Tibial nerve (tissue), 4 donors: ENCODE measurements at regions not wholly inside any gene's neighbourhood (a gene's known extent, or its start where the extent isn't known, plus 50 kb on each side); places are given as distances from the start of the nearest gene placed in this dataset.
"Not testable (repeated sequence)": the region's sequence is repeated elsewhere in the genome, so short reads cannot be mapped to it uniquely, and the experiment has no call there.

ENCODE experiments used
- DNase-seq, 2 donors: peaks; one replicate each; pipeline ENCODE4 v3.0.0-alpha.2; 2019; ENCODE audit warnings: low spot score in 2 of 2
- H3K27ac ChIP-seq, 4 donors: fragments of 200-600 bp; sonication (generic) in 3 of 4; one replicate each; pipeline ENCODE4 v1.5.1; 2017 to 2019; ENCODE audit warnings: mild to moderate bottlenecking in 1 of 4
- H3K27me3 ChIP-seq, 2 donors: fragments of 200-600 bp; sonication (generic) in 1 of 2; one replicate each; pipeline versions ENCODE4 v1.5.1 to v1.6.0; 2017 to 2019
- H3K36me3 ChIP-seq, 3 donors: fragments of 200-600 bp; sonication (generic); one replicate each; pipeline ENCODE4 v1.5.1; 2018 to 2019
- H3K4me1 ChIP-seq, 4 donors: fragments of 200-600 bp; sonication (generic) in 3 of 4; one replicate each; pipeline ENCODE4 v1.5.1; 2017 to 2019
- H3K4me3 ChIP-seq, 4 donors: fragments of 200-600 bp; sonication (generic) in 3 of 4; one replicate each; pipeline ENCODE4 v1.5.1; 2017 to 2019; ENCODE audit warnings: mild to moderate bottlenecking in 1 of 4, moderate library complexity in 1 of 4
- H3K9me3 ChIP-seq, 4 donors: fragments of 200-600 bp; sonication (generic) in 3 of 4; one replicate each; pipeline ENCODE4 v1.5.1; 2017 to 2019
- CTCF ChIP-seq, 5 experiments: fragments of 200-600 bp in 3 of 5; fragments of 450-650 bp in 2 of 5; sonication (generic) in 3 of 5; IDR thresholded peaks; one replicate each; pipeline ENCODE4 v1.5.1; 2016 to 2019; ENCODE audit warnings: antibody characterized with exemption in 5 of 5, mild to moderate bottlenecking in 3 of 5, moderate library complexity in 2 of 5
- EP300 ChIP-seq, 2 donors: sonication (generic); formaldehyde crosslinking; IDR thresholded peaks; one replicate each; pipeline ENCODE4 v1.6.1; 2017; ENCODE audit warnings: antibody characterized with exemption in 2 of 2, mild to moderate bottlenecking in 1 of 2
- POLR2A ChIP-seq, 2 donors: fragments of 450-650 bp; IDR thresholded peaks; one replicate each; pipeline ENCODE4 v1.6.1; 2017; ENCODE audit warnings: antibody characterized with exemption in 2 of 2, mild to moderate bottlenecking in 2 of 2, moderate library complexity in 2 of 2
- WGBS, 2 donors: methylation state at CpG; one replicate each; pipeline ENCODE4 v1.1.5; 2018; 5-methylcytosine and 5-hydroxymethylcytosine counted together

GRCh38 chr5:74392711-74393351 lies 247.7 kb downstream of the ENC1 start:
- Histone ChIP-seq H3K27ac (no peak overlapping the region), H3K4me1 (no peaks in the 10 kb centered on the region), H3K36me3 (no peaks in the 10 kb centered on the region), H3K27me3 (no peaks in the 10 kb centered on the region), H3K4me3 (no peak overlapping the region), H3K9me3 (no peaks in the 10 kb centered on the region)
- DNase-seq: no peak
- TF ChIP-seq EP300 (IDR thresholded peaks at IDR 0.05) (no peak), POLR2A (IDR thresholded peaks at IDR 0.05) (no peak), CTCF (IDR thresholded peaks at IDR 0.05) (no peak)
- 50 to 53% methylated on average over 3 of the region's 3 CpGs for WGBS, 2 donors

GRCh38 chr5:74391410-74391809 lies 249.1 kb downstream of the ENC1 start:
- H3K27me3 ChIP-seq: no peaks in the 10 kb centered on the region
- WGBS, 2 donors: 81 to 91% methylated on average over 3 of the region's 3 CpGs
- no peaks in the 10 kb centered on the region for H3K9me3 ChIP-seq
- no peaks in the 10 kb centered on the region for H3K4me1 ChIP-seq
- no peak overlapping the region for H3K27ac ChIP-seq
- no peak overlapping the region for H3K4me3 ChIP-seq
- no peak for TF ChIP-seq POLR2A (IDR thresholded peaks at IDR 0.05)
- no peak for TF ChIP-seq CTCF (IDR thresholded peaks at IDR 0.05)
- TF ChIP-seq EP300 (IDR thresholded peaks at IDR 0.05): no peak
- no peaks in the 10 kb centered on the region for H3K36me3 ChIP-seq
- DNase-seq: no peak

- Histone ChIP-seq H3K27me3 (no peaks in the 10 kb centered on the region), H3K4me1 (no peaks in the 10 kb centered on the region), H3K9me3 (no peaks in the 10 kb centered on the region), H3K4me3 (no peak overlapping the region), H3K27ac (no peak overlapping the region), H3K36me3 (no peaks in the 10 kb centered on the region)
- TF ChIP-seq POLR2A (IDR thresholded peaks at IDR 0.05): no peak
- no peak for TF ChIP-seq CTCF (IDR thresholded peaks at IDR 0.05)
- no peak for TF ChIP-seq EP300 (IDR thresholded peaks at IDR 0.05)
- DNase-seq: no peak
- WGBS, 2 donors: 68 to 74% methylated on average over 2 of the region's 2 CpGs
These were observed 249.7 kb downstream of the ENC1 start for GRCh38 chr5:74390822-74391221.

GRCh38 chr5:74390306-74390637 lies 250.3 kb downstream of the ENC1 start:
- H3K27ac ChIP-seq: no peak overlapping the region
- H3K4me3 ChIP-seq: no peak overlapping the region
- H3K4me1 ChIP-seq: peaks cover 0 to under 1% (median 0%) of the 10 kb centered on the region in 4 donors
- WGBS, 2 donors: 61 to 73% methylated on average over 1 of the region's 1 CpG
- no peak for TF ChIP-seq POLR2A (IDR thresholded peaks at IDR 0.05)
- TF ChIP-seq CTCF (IDR thresholded peaks at IDR 0.05): no peak
- TF ChIP-seq EP300 (IDR thresholded peaks at IDR 0.05): no peak
- no peak for DNase-seq
- no peaks in the 10 kb centered on the region for H3K36me3 ChIP-seq
- H3K9me3 ChIP-seq: no peaks in the 10 kb centered on the region
- no peaks in the 10 kb centered on the region for H3K27me3 ChIP-seq

GRCh38 chr5:74389531-74390305 lies 250.8 kb downstream of the ENC1 start:
- DNase-seq: no peak
- no peak for TF ChIP-seq EP300 (IDR thresholded peaks at IDR 0.05)
- no peak for TF ChIP-seq CTCF (IDR thresholded peaks at IDR 0.05)
- no peak for TF ChIP-seq POLR2A (IDR thresholded peaks at IDR 0.05)
- peaks cover 0 to 6% (median under 1%) of the 10 kb centered on the region in 4 donors for H3K4me1 ChIP-seq
- H3K9me3 ChIP-seq: no peaks in the 10 kb centered on the region
- H3K36me3 ChIP-seq: no peaks in the 10 kb centered on the region
- no peak overlapping the region for H3K27ac ChIP-seq
- no peaks in the 10 kb centered on the region for H3K27me3 ChIP-seq
- no peak overlapping the region for H3K4me3 ChIP-seq
- 54 to 60% methylated on average over 2 of the region's 2 CpGs for WGBS, 2 donors

- not testable (repeated sequence) for H3K27ac ChIP-seq, H3K9me3 ChIP-seq
These were observed 252.1 kb downstream of the ENC1 start for GRCh38 chr5:74388411-74388810.

More at GRCh38 chr5:74388411-74388810, 252.1 kb downstream of the ENC1 start:
- DNase-seq, H3K36me3 ChIP-seq, H3K27me3 ChIP-seq, H3K4me3 ChIP-seq: not testable (repeated sequence)
- 93 to 96% methylated on average over 2 of the region's 2 CpGs for WGBS, 2 donors
- H3K4me1 ChIP-seq: peaks cover 0 to 19% (median 4%) of the 10 kb centered on the region in 4 donors
